ENCODE measurements at regions not wholly inside any gene's neighbourhood (a gene's known extent, or its start where the extent isn't known, plus 50 kb on each side); places are given as distances from the start of the nearest gene placed in this dataset.

DNA sequence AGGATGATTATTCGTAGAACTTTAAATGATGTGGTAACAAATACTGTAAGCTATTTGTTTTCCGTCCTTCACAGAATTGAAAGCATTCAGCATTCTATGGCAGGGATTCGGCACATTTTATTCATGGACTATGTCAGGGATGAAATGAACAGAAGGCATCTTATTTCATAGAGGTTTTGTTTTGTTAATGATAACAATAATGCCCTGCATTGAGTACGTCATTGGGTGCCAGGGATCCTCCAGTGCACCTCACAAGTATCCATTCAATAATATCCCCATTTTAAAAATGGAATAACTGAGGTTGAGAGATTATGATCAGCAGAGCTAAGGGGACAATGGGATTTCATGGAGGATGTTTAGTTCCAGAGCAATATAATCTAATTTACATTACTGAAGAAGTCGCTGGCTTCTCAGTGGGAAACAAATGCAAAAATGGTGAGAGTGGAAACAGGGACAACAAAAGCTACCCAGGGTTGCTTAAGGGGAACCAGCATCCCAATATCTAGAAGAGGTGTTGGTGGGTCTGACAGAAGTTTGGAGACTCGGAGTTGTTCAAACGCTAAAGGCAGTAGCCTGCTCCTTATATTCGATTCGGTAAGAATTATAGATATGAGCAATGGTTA, 985.7 kb upstream of the WWC1 start:
- no peaks in the 10 kb centered on the region for H3K36me3 ChIP-seq (ENCODE audit: insufficient read depth, low read length)
- no peak overlapping the region for H3K4me3 ChIP-seq (ENCODE audit: low read length)
- no peaks in the 10 kb centered on the region for H3K9me3 ChIP-seq (ENCODE audit: low read length)
- H3K4me1 ChIP-seq (ENCODE audit: insufficient read depth, low read length): peaks cover 16% of the 10 kb centered on the region
- no peaks in the 10 kb centered on the region for H3K27me3 ChIP-seq (ENCODE audit: insufficient read depth, low read length)
- no peak overlapping the region for H2AFZ ChIP-seq (ENCODE audit: low read depth, low read length)

DNA sequence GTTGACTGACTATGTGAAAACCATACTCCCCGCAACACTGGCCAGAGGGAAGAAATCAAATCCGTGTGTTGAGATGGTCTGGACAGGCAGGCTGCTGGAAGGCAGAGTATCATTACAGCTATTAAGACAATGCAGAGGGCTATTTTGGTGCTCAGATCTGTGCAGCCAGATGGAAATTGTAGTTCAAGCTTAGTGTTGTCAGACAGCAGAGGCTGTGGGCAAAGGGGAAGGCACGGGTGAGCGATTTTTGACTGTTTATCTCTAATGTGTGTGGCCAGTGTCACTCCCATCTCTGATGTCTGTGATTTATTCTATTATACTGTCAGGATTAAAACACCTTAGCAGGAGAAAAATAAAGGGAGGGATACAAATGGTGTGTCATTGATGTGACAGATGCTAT, 984.4 kb upstream of the WWC1 start:
- no peak overlapping the region for H3K4me3 ChIP-seq (ENCODE audit: low read length)
- H2AFZ ChIP-seq (ENCODE audit: low read depth, low read length): no peak overlapping the region
- no peaks in the 10 kb centered on the region for H3K9me3 ChIP-seq (ENCODE audit: low read length)
- H3K36me3 ChIP-seq (ENCODE audit: insufficient read depth, low read length): no peaks in the 10 kb centered on the region
- peaks cover 16% of the 10 kb centered on the region for H3K4me1 ChIP-seq (ENCODE audit: insufficient read depth, low read length)
- no peaks in the 10 kb centered on the region for H3K27me3 ChIP-seq (ENCODE audit: insufficient read depth, low read length)

DNA sequence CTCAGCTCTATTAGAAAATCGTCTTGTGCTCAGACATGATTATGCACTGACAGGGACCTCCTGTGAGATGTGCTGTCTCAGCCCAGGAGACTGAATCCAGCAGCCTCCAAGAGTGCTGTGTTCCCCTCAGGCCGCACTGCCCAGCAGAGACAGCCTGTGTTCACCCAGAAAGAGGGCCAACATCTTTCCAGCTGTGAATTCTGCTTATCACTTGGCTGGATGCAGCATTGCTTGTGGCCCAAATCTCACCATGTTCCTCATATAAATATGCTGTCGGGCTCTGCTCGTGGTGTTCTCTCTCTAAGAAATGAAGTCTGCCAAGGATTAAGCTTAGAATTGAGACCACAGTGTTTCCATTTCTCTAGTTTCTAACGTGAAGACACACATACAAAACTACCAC, 983.0 kb upstream of the WWC1 start:
- Histone ChIP-seq H3K9me3 (ENCODE audit: low read length) (no peaks in the 10 kb centered on the region), H3K27me3 (ENCODE audit: insufficient read depth, low read length) (no peaks in the 10 kb centered on the region), H3K4me1 (ENCODE audit: insufficient read depth, low read length) (peaks cover 16% of the 10 kb centered on the region), H3K4me3 (ENCODE audit: low read length) (no peak overlapping the region), H2AFZ (ENCODE audit: low read depth, low read length) (no peak overlapping the region), H3K36me3 (ENCODE audit: insufficient read depth, low read length) (no peaks in the 10 kb centered on the region)

DNA sequence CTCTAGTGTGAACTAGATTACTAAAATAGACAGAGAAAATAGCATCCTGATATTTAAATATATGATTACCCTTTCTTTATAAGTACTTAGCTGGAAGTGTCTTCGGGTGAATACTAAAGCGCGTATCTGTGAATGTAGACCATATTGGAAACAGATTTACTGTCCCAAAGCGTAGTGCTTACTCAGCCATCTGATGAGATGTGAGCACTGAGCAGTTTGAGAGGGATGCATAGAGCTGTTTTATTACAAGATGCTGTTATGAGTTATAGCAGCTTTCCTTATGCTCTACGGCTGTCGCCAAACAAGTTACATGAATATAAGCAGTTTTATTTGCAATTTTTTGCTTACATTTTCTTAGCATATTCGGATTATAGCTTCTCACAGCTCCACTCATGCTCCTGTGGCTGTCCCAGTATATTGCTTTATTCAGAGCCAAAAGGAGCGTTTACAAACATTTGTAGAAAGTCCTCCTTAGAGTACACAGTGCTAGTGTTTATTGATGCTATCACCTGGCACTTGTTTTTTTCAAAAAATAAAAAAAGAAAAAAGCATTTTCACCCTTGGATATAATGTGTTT, 981.4 kb upstream of the WWC1 start:
- no peaks in the 10 kb centered on the region for H3K36me3 ChIP-seq (ENCODE audit: insufficient read depth, low read length)
- no peak overlapping the region for H3K4me3 ChIP-seq (ENCODE audit: low read length)
- H3K4me1 ChIP-seq (ENCODE audit: insufficient read depth, low read length): peaks cover 12% of the 10 kb centered on the region
- H2AFZ ChIP-seq (ENCODE audit: low read depth, low read length): no peak overlapping the region
- no peaks in the 10 kb centered on the region for H3K27me3 ChIP-seq (ENCODE audit: insufficient read depth, low read length)
- no peaks in the 10 kb centered on the region for H3K9me3 ChIP-seq (ENCODE audit: low read length)

GRCh38 chr5:167311340-167311739, 980.1 kb upstream of the WWC1 start:
- Histone ChIP-seq H2AFZ (ENCODE audit: low read depth, low read length) (no peak overlapping the region), H3K4me3 (ENCODE audit: low read length) (no peak overlapping the region), H3K36me3 (ENCODE audit: insufficient read depth, low read length) (no peaks in the 10 kb centered on the region), H3K4me1 (ENCODE audit: insufficient read depth, low read length) (no peaks in the 10 kb centered on the region), H3K27me3 (ENCODE audit: insufficient read depth, low read length) (no peaks in the 10 kb centered on the region), H3K9me3 (ENCODE audit: low read length) (no peaks in the 10 kb centered on the region)

GRCh38 chr5:167312225-167312624, 979.2 kb upstream of the WWC1 start:
- H3K4me1 ChIP-seq (ENCODE audit: insufficient read depth, low read length): no peaks in the 10 kb centered on the region

DNA sequence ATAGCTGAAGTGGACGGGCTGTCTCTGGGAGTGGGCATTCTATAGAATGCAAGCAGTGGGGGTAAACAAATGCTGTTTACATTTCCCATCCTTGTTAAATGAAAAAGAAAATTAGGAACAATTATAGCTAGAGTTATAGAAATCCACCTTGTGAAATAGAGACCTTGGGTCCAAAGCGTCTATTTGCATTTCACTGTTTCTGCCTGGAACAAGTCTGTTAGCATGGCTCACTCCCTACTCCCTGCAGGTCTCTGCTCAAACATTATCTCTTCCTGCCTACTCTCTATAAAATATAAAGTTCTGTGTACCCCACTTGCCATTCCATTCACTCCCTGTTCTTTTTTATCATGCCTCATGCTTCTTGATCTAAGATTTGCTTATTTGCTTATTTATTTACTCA, 975.7 kb upstream of the WWC1 start:
- H3K36me3 ChIP-seq (ENCODE audit: insufficient read depth, low read length): no peaks in the 10 kb centered on the region
- no peaks in the 10 kb centered on the region for H3K9me3 ChIP-seq (ENCODE audit: low read length)
- no peaks in the 10 kb centered on the region for H3K27me3 ChIP-seq (ENCODE audit: insufficient read depth, low read length)
- peaks cover 5% of the 10 kb centered on the region for H3K4me1 ChIP-seq (ENCODE audit: insufficient read depth, low read length)
- H2AFZ ChIP-seq (ENCODE audit: low read depth, low read length): no peak overlapping the region
- no peak overlapping the region for H3K4me3 ChIP-seq (ENCODE audit: low read length)

More at GRCh38 chr5:167312225-167312624, 979.2 kb upstream of the WWC1 start:
- Histone ChIP-seq H3K9me3 (ENCODE audit: low read length) (no peaks in the 10 kb centered on the region), H3K27me3 (ENCODE audit: insufficient read depth, low read length) (no peaks in the 10 kb centered on the region), H2AFZ (ENCODE audit: low read depth, low read length) (no peak overlapping the region), H3K36me3 (ENCODE audit: insufficient read depth, low read length) (no peaks in the 10 kb centered on the region), H3K4me3 (ENCODE audit: low read length) (no peak overlapping the region)

- H3K4me1 ChIP-seq (ENCODE audit: insufficient read depth, low read length): peaks cover 5% of the 10 kb centered on the region
- no peak overlapping the region for H3K4me3 ChIP-seq (ENCODE audit: low read length)
- no peaks in the 10 kb centered on the region for H3K9me3 ChIP-seq (ENCODE audit: low read length)
- no peak overlapping the region for H2AFZ ChIP-seq (ENCODE audit: low read depth, low read length)
- no peaks in the 10 kb centered on the region for H3K36me3 ChIP-seq (ENCODE audit: insufficient read depth, low read length)
- no peaks in the 10 kb centered on the region for H3K27me3 ChIP-seq (ENCODE audit: insufficient read depth, low read length)
Observed at GRCh38 chr5:167317884-167318283, 973.6 kb upstream of the WWC1 start.

- no peaks in the 10 kb centered on the region for H3K27me3 ChIP-seq (ENCODE audit: insufficient read depth, low read length)
- no peak overlapping the region for H3K4me3 ChIP-seq (ENCODE audit: low read length)
- H3K9me3 ChIP-seq (ENCODE audit: low read length): no peaks in the 10 kb centered on the region
- no peaks in the 10 kb centered on the region for H3K36me3 ChIP-seq (ENCODE audit: insufficient read depth, low read length)
- H2AFZ ChIP-seq (ENCODE audit: low read depth, low read length): no peak overlapping the region
- peaks cover 5% of the 10 kb centered on the region for H3K4me1 ChIP-seq (ENCODE audit: insufficient read depth, low read length)
Observed at GRCh38 chr5:167319243-167319642, 972.2 kb upstream of the WWC1 start.

- Histone ChIP-seq H2AFZ (ENCODE audit: low read depth, low read length) (no peak overlapping the region), H3K36me3 (ENCODE audit: insufficient read depth, low read length) (no peaks in the 10 kb centered on the region), H3K4me3 (ENCODE audit: low read length) (no peak overlapping the region), H3K27me3 (ENCODE audit: insufficient read depth, low read length) (no peaks in the 10 kb centered on the region), H3K4me1 (ENCODE audit: insufficient read depth, low read length) (peaks cover 5% of the 10 kb centered on the region), H3K9me3 (ENCODE audit: low read length) (no peaks in the 10 kb centered on the region)
Observed at GRCh38 chr5:167320019-167320418, 971.4 kb upstream of the WWC1 start.

- H3K4me1 ChIP-seq (ENCODE audit: insufficient read depth, low read length): peaks cover 31% of the 10 kb centered on the region
- H3K36me3 ChIP-seq (ENCODE audit: insufficient read depth, low read length): no peaks in the 10 kb centered on the region
- H2AFZ ChIP-seq (ENCODE audit: low read depth, low read length): no peak overlapping the region
- H3K9me3 ChIP-seq (ENCODE audit: low read length): no peaks in the 10 kb centered on the region
- H3K27me3 ChIP-seq (ENCODE audit: insufficient read depth, low read length): no peaks in the 10 kb centered on the region
- H3K4me3 ChIP-seq (ENCODE audit: low read length): no peak overlapping the region
Observed at GRCh38 chr5:167332309-167332708, 959.1 kb upstream of the WWC1 start.

GRCh38 chr5:167336161-167336560, 955.3 kb upstream of the WWC1 start:
- no peaks in the 10 kb centered on the region for H3K9me3 ChIP-seq (ENCODE audit: low read length)
- H3K36me3 ChIP-seq (ENCODE audit: insufficient read depth, low read length): no peaks in the 10 kb centered on the region
- peaks cover 31% of the 10 kb centered on the region for H3K4me1 ChIP-seq (ENCODE audit: insufficient read depth, low read length)
- peak overlapping the region; percentile 22 for H2AFZ ChIP-seq (ENCODE audit: low read depth, low read length)
- no peaks in the 10 kb centered on the region for H3K27me3 ChIP-seq (ENCODE audit: insufficient read depth, low read length)
- H3K4me3 ChIP-seq (ENCODE audit: low read length): no peak overlapping the region

DNA sequence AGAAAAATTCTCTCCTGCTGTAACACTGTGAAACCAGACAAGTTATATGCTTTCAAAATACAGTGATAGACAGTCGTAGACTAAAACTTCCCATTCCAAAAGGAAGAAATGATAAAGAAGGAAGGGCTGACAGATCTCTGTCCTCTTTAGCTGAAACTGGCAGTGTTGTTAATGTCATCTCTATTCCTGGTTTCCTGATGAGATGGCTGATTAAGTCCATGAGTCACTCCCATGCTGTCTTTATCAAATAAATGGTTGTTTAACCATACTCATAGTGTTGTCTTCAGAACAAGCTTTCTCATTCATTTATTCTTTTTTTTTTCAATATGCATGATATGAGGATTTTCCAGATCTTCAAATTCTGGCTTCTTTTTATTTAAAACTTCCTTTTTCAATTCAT, 952.2 kb upstream of the WWC1 start:
- no peaks in the 10 kb centered on the region for H3K36me3 ChIP-seq (ENCODE audit: insufficient read depth, low read length)
- no peaks in the 10 kb centered on the region for H3K9me3 ChIP-seq (ENCODE audit: low read length)
- H3K4me3 ChIP-seq (ENCODE audit: low read length): no peak overlapping the region
- H2AFZ ChIP-seq (ENCODE audit: low read depth, low read length): no peak overlapping the region
- no peaks in the 10 kb centered on the region for H3K27me3 ChIP-seq (ENCODE audit: insufficient read depth, low read length)
- H3K4me1 ChIP-seq (ENCODE audit: insufficient read depth, low read length): peaks cover 21% of the 10 kb centered on the region

GRCh38 chr5:167346461-167346860, 945.0 kb upstream of the WWC1 start:
- Histone ChIP-seq H3K4me3 (ENCODE audit: low read length) (no peak overlapping the region), H2AFZ (ENCODE audit: low read depth, low read length) (no peak overlapping the region), H3K4me1 (ENCODE audit: insufficient read depth, low read length) (peaks cover 2% of the 10 kb centered on the region), H3K9me3 (ENCODE audit: low read length) (no peaks in the 10 kb centered on the region), H3K36me3 (ENCODE audit: insufficient read depth, low read length) (no peaks in the 10 kb centered on the region), H3K27me3 (ENCODE audit: insufficient read depth, low read length) (no peaks in the 10 kb centered on the region)

Measured in neuron (in vitro differentiated cells).